ENCODE measurements at regions not wholly inside any gene's neighbourhood (a gene's known extent, or its start where the extent isn't known, plus 50 kb on each side); places are given as distances from the start of the nearest gene placed in this dataset.
A peak's percentile ranks its signal among the peaks of the same experiment; 100 is the strongest.

- H2AFZ ChIP-seq (ENCODE audit: low read length): peak overlapping the region; percentile 14; the same call in 1 of the 2 replicates
- DNase-seq (peak; percentile 69), ATAC-seq (peak; percentile 64)
- H3K4me1 ChIP-seq (ENCODE audit: insufficient read depth, low read length): peaks cover 32% of the 10 kb centered on the region
- no peaks in the 10 kb centered on the region for H3K27me3 ChIP-seq (ENCODE audit: low read length)
- peak overlapping the region; percentile 84 for H3K27ac ChIP-seq (ENCODE audit: low read length)
- no peaks in the 10 kb centered on the region for H3K9me2 ChIP-seq (replicated peaks; ENCODE audit: low read length)
- peaks cover 13% of the 10 kb centered on the region for H3F3A ChIP-seq (ENCODE audit: low read length, unreplicated experiment)
- no peaks in the 10 kb centered on the region for H3K9me3 ChIP-seq (ENCODE audit: low read length)
- no peaks in the 10 kb centered on the region for H4K20me1 ChIP-seq (ENCODE audit: low read length)
- intact Hi-C loops (cut with micrococcal nuclease): no loop called here
- H3K36me3 ChIP-seq (ENCODE audit: low read depth, low read length): no peaks in the 10 kb centered on the region
- H3K9ac ChIP-seq (ENCODE audit: low read length): peak overlapping the region; percentile 5; the same call in 1 of the 2 replicates
- peak overlapping the region; percentile 14; the same call in 1 of the 2 replicates for H3K4me3 ChIP-seq (ENCODE audit: low read length)
- peak overlapping the region; percentile 63 for H3K4me2 ChIP-seq (ENCODE audit: low read length)
- no peaks in the 10 kb centered on the region for H3K79me2 ChIP-seq (ENCODE audit: low read length)
- CTCF ChIA-PET: interaction anchor here (1.1 kb wide), 1 partner anchor 81 kb away, joined by 5 read pairs; no protein-coding TSS in a partner anchor
- POLR2A ChIA-PET (ENCODE audit: unreplicated experiment): interaction anchor here (0.5 to 0.9 kb wide), 3 partner anchors 231 to 438 kb away, joined by 3 to 4 read pairs (median 4); no protein-coding TSS in a partner anchor
- BruUV-seq (replicated peaks): no TSS peak
- TF ChIP-seq EZH2 (IDR thresholded peaks at IDR 0.05; ENCODE audit: low read length, unreplicated experiment) (no peak), CTCF (conservative IDR thresholded peaks at IDR 0.05; ENCODE audit: low read depth, low read length) (no peak), EZH2phosphoT487 (IDR thresholded peaks at IDR 0.05; ENCODE audit: borderline replicate concordance, low read length) (no peak)
Observed at GRCh38 chr2:176535467-176536113, 266.3 kb downstream of the MTX2 start.

DNA sequence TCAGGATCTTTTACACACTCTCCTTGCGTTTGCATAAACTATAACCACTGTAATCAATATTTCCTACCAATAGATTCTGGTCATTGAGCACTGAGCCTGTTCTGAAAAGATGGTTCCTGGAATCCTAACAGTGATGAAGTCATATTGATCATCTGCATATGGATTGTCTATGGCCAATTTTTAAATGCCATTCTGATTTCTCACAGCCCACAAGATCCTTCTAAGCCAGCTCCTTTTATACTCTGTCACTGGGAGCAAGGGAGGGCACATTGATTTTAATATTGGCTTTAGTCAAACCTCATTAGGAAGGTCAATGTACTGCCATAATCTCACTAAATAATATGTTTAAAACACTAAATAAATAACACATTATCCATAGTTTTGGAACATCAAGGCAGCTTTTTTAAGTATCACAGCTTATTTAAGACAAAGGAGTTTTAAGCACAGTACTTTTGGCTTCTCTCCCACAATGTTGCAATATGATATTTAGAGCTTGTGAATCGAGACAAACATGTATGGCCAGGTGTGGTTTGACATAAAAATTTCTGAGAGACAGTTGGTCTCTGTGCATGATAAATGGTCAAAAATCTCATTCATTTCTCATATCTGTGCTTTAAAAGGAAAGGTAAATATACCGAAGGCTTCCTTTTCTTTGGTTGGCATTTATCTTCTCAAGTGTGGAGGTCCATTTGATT lies 267.3 kb downstream of the MTX2 start:
- no peaks in the 10 kb centered on the region for H4K20me1 ChIP-seq (ENCODE audit: low read length)
- DNase-seq (peak; percentile 82), ATAC-seq (peak; percentile 8; the same call in 1 of the 2 replicates)
- no peaks in the 10 kb centered on the region for H3K9me3 ChIP-seq (ENCODE audit: low read length)
- H3K9me2 ChIP-seq (replicated peaks; ENCODE audit: low read length): no peaks in the 10 kb centered on the region
- H3F3A ChIP-seq (ENCODE audit: low read length, unreplicated experiment): peaks cover 13% of the 10 kb centered on the region
- peaks cover 32% of the 10 kb centered on the region for H3K4me1 ChIP-seq (ENCODE audit: insufficient read depth, low read length)
- BruUV-seq (replicated peaks): no TSS peak
- H3K9ac ChIP-seq (ENCODE audit: low read length): no peak overlapping the region; the same call in 1 of the 2 replicates
- no peak overlapping the region for H2AFZ ChIP-seq (ENCODE audit: low read length)
- H3K27me3 ChIP-seq (ENCODE audit: low read length): no peaks in the 10 kb centered on the region
- H3K27ac ChIP-seq (ENCODE audit: low read length): peak overlapping the region; percentile 84
- peak overlapping the region; percentile 63 for H3K4me2 ChIP-seq (ENCODE audit: low read length)
- no peaks in the 10 kb centered on the region for H3K36me3 ChIP-seq (ENCODE audit: low read depth, low read length)
- no peak for TF ChIP-seq EZH2 (IDR thresholded peaks at IDR 0.05; ENCODE audit: low read length, unreplicated experiment)
- intact Hi-C loops (cut with micrococcal nuclease): no loop called here
- POLR2A ChIA-PET (ENCODE audit: unreplicated experiment): interaction anchor here (0.9 kb wide), 1 partner anchor 401 kb away, joined by 4 read pairs; no protein-coding TSS in a partner anchor
- H3K4me3 ChIP-seq (ENCODE audit: low read length): no peak overlapping the region
- H3K79me2 ChIP-seq (ENCODE audit: low read length): no peaks in the 10 kb centered on the region
- CTCF ChIA-PET: interaction anchor here (0.7 kb wide), 1 partner anchor 81 kb away, joined by 3 read pairs; no protein-coding TSS in a partner anchor

DNA sequence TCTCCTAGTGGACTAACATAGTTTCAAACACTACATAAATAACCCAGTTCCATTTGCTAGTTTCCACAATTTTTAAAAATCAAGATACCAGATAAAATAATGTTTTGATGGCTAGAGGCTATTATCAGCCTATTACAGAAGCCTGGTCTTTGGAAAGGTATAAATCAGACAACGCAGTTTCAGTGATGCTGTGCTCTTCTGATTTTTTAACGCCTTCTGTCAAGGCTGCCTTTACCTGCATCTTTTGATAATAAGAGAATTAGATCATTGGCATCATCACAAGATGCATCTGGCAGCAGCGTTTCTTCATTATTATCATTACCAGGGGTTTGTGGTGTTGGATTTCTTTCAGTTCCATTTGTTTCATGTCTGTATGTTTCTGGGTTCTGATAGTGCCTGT lies 268.7 kb downstream of the MTX2 start:
- DNase-seq: no peak
- Histone ChIP-seq H3K4me2 (ENCODE audit: low read length) (no peak overlapping the region), H3K9me2 (replicated peaks; ENCODE audit: low read length) (no peaks in the 10 kb centered on the region), H3K27ac (ENCODE audit: low read length) (no peak overlapping the region), H3K4me3 (ENCODE audit: low read length) (no peak overlapping the region), H3K36me3 (ENCODE audit: low read depth, low read length) (no peaks in the 10 kb centered on the region), H3K9me3 (ENCODE audit: low read length) (no peaks in the 10 kb centered on the region), H4K20me1 (ENCODE audit: low read length) (no peaks in the 10 kb centered on the region), H3K4me1 (ENCODE audit: insufficient read depth, low read length) (peaks cover 32% of the 10 kb centered on the region), H3K27me3 (ENCODE audit: low read length) (no peaks in the 10 kb centered on the region), H3F3A (ENCODE audit: low read length, unreplicated experiment) (peaks cover 13% of the 10 kb centered on the region), H2AFZ (ENCODE audit: low read length) (no peak overlapping the region), H3K79me2 (ENCODE audit: low read length) (no peaks in the 10 kb centered on the region), H3K9ac (ENCODE audit: low read length) (no peak overlapping the region)
- ChIA-PET POLR2A (ENCODE audit: unreplicated experiment) (no interaction called here), CTCF (no interaction called here)
- no TSS peak for BruUV-seq (replicated peaks)
- TF ChIP-seq EZH2 (IDR thresholded peaks at IDR 0.05; ENCODE audit: low read length, unreplicated experiment): no peak
- TF ChIP-seq EZH2phosphoT487 (IDR thresholded peaks at IDR 0.05; ENCODE audit: borderline replicate concordance, low read length): no peak
- TF ChIP-seq CTCF (conservative IDR thresholded peaks at IDR 0.05; ENCODE audit: low read depth, low read length): no peak
- intact Hi-C loops (cut with micrococcal nuclease): no loop called here
- no peak for ATAC-seq
